Dermis blood vessel endothelial cell (primary cell): ENCODE measurements at regions not wholly inside any gene's neighbourhood (a gene's known extent, or its start where the extent isn't known, plus 50 kb on each side); places are given as distances from the start of the nearest gene placed in this dataset.
"Not testable (repeated sequence)": the region's sequence is repeated elsewhere in the genome, so short reads cannot be mapped to it uniquely, and the experiment has no call there.

ENCODE experiments used
- DNase-seq: peaks from one replicate; pipeline ENCODE4 v3.0.0; 2010

GRCh38 chr9:74035786-74036185, 461.3 kb upstream of the RORB start:
- DNase-seq: no peak

GRCh38 chr9:74036549-74037231, 460.4 kb upstream of the RORB start:
- no peak for DNase-seq

- DNase-seq: no peak
These were observed 459.9 kb upstream of the RORB start for GRCh38 chr9:74037274-74037673.

- DNase-seq: no peak
These were observed 455.5 kb upstream of the RORB start for GRCh38 chr9:74041588-74041987.

- no peak for DNase-seq
These were observed 452.3 kb upstream of the RORB start for GRCh38 chr9:74044844-74045243.

- DNase-seq: no peak
These were observed 441.1 kb upstream of the RORB start for GRCh38 chr9:74056023-74056422.

- not testable (repeated sequence) for DNase-seq
These were observed 440.1 kb upstream of the RORB start for GRCh38 chr9:74057051-74057450.

GRCh38 chr9:74064702-74065101, 432.4 kb upstream of the RORB start:
- no peak for DNase-seq

- DNase-seq: no peak
These were observed 431.0 kb upstream of the RORB start for GRCh38 chr9:74066128-74066527.

- no peak for DNase-seq
These were observed 430.5 kb upstream of the RORB start for GRCh38 chr9:74066605-74067004.

GRCh38 chr9:74071502-74071901, 425.6 kb upstream of the RORB start:
- no peak for DNase-seq

- DNase-seq: no peak
These were observed 423.2 kb upstream of the RORB start for GRCh38 chr9:74073897-74074296.

- DNase-seq: no peak
These were observed 418.5 kb upstream of the RORB start for GRCh38 chr9:74078647-74079046.

- DNase-seq: not testable (repeated sequence)
These were observed 416.5 kb upstream of the RORB start for GRCh38 chr9:74080652-74081051.

GRCh38 chr9:74083681-74084433, 413.3 kb upstream of the RORB start:
- no peak for DNase-seq

GRCh38 chr9:74085384-74086037, 411.6 kb upstream of the RORB start:
- DNase-seq: not testable (repeated sequence)

GRCh38 chr9:74090921-74091320, 406.2 kb upstream of the RORB start:
- not testable (repeated sequence) for DNase-seq

- no peak for DNase-seq
These were observed 404.7 kb upstream of the RORB start for GRCh38 chr9:74092491-74092834.

GRCh38 chr9:74094037-74094436, 403.1 kb upstream of the RORB start:
- DNase-seq: not testable (repeated sequence)

GRCh38 chr9:74094766-74095165, 402.4 kb upstream of the RORB start:
- DNase-seq: no peak

- DNase-seq: no peak
These were observed 401.2 kb upstream of the RORB start for GRCh38 chr9:74095925-74096324.

- no peak for DNase-seq
These were observed 400.7 kb upstream of the RORB start for GRCh38 chr9:74096420-74096819.

GRCh38 chr9:74100042-74100441, 397.1 kb upstream of the RORB start:
- no peak for DNase-seq

GRCh38 chr9:74102148-74102547, 395.0 kb upstream of the RORB start:
- DNase-seq: not testable (repeated sequence)
